GM23248 (cell line): ENCODE measurements at regions not wholly inside any gene's neighbourhood (a gene's known extent, or its start where the extent isn't known, plus 50 kb on each side); places are given as distances from the start of the nearest gene placed in this dataset.

Experiments used
- DNase-seq: peaks from one replicate; pipeline ENCODE4 v3.0.0-alpha.2; 2015
- H2AFZ ChIP-seq: fragments of 200-600 bp; sonication (generic); 2 replicates; pipeline ENCODE4 v1.6.1; 2016; ENCODE audit warnings: antibody characterized with exemption
- H3F3A ChIP-seq: fragments of 200-600 bp; sonication (generic); 2 replicates; pipeline ENCODE4 v1.6.1; 2016; ENCODE audit warnings: mild to moderate bottlenecking, antibody characterized with exemption, mixed run types; ENCODE audit not compliant: insufficient read depth
- H3K27ac ChIP-seq: fragments of 200-600 bp; sonication (generic); 2 replicates; pipeline ENCODE4 v1.5.1; 2016; ENCODE audit warnings: mild to moderate bottlenecking
- H3K27me3 ChIP-seq: fragments of 200-600 bp; sonication (generic); replicated peaks from 2 replicates; pipeline ENCODE4 v1.6.1; 2016; ENCODE audit warnings: mild to moderate bottlenecking; ENCODE audit not compliant: insufficient read depth
- H3K36me3 ChIP-seq: fragments of 200-600 bp; sonication (generic); 2 replicates; pipeline ENCODE4 v1.6.1; 2016; ENCODE audit warnings: low read depth, mild to moderate bottlenecking
- H3K4me1 ChIP-seq: fragments of 200-600 bp; sonication (generic); 2 replicates; pipeline ENCODE4 v1.6.1; 2016; ENCODE audit warnings: mild to moderate bottlenecking; ENCODE audit not compliant: insufficient read depth
- H3K4me2 ChIP-seq: fragments of 200-600 bp; sonication (generic); one replicate; pipeline ENCODE4 v1.6.1; 2016; ENCODE audit warnings: mild to moderate bottlenecking; ENCODE audit not compliant: unreplicated experiment
- H3K4me3 ChIP-seq: fragments of 200-600 bp; sonication (generic); 2 replicates; pipeline ENCODE4 v1.5.1; 2016; ENCODE audit warnings: mild to moderate bottlenecking
- H3K79me2 ChIP-seq: fragments of 200-600 bp; sonication (generic); 2 replicates; pipeline ENCODE4 v1.6.1; 2016; ENCODE audit warnings: mild to moderate bottlenecking; ENCODE audit not compliant: insufficient read depth
- H3K9ac ChIP-seq: fragments of 200-600 bp; sonication (generic); 2 replicates; pipeline ENCODE4 v1.6.1; 2016; ENCODE audit warnings: mild to moderate bottlenecking
- H3K9me2 ChIP-seq: fragments of 200-600 bp; sonication (generic); 2 replicates; pipeline ENCODE4 v1.6.1; 2016; ENCODE audit warnings: mixed run types, mild to moderate bottlenecking, moderate library complexity; ENCODE audit not compliant: insufficient read depth
- H3K9me3 ChIP-seq: fragments of 200-600 bp; sonication (generic); one replicate; pipeline ENCODE4 v1.6.1; 2017; ENCODE audit warnings: low read depth
- H4K20me1 ChIP-seq: fragments of 200-600 bp; sonication (generic); 2 replicates; pipeline ENCODE4 v1.6.0; 2016; ENCODE audit not compliant: insufficient read depth
- EZH2 ChIP-seq: fragments of 200-600 bp; sonication (generic); IDR thresholded peaks from 2 replicates; pipeline ENCODE4 v1.6.1; 2018; ENCODE audit warnings: antibody characterized with exemption, mild to moderate bottlenecking; ENCODE audit not compliant: insufficient read depth, poor library complexity, severe bottlenecking
- EZH2phosphoT487 ChIP-seq: fragments of 200-600 bp; sonication (generic); IDR thresholded peaks from 2 replicates; pipeline ENCODE4 v1.6.1; 2018; ENCODE audit warnings: antibody characterized with exemption, moderate library complexity, mild to moderate bottlenecking, low read depth; ENCODE audit not compliant: insufficient read depth
- WGBS, 2 experiments: methylation state at CpG; one replicate each; pipeline ENCODE4 v1.1.6; 2015 to 2017; ENCODE audit warnings: low lambda C conversion rate in 2 of 2, low coverage in 1 of 2; ENCODE audit errors: missing lambda C conversion rate in 2 of 2; 5-methylcytosine and 5-hydroxymethylcytosine counted together
- in situ Hi-C: fragments of 300-500 bp; cut with MboI; formaldehyde crosslinking; loops from 2 replicates; pipeline ENCODE4 v1.15.0; 2020

DNA sequence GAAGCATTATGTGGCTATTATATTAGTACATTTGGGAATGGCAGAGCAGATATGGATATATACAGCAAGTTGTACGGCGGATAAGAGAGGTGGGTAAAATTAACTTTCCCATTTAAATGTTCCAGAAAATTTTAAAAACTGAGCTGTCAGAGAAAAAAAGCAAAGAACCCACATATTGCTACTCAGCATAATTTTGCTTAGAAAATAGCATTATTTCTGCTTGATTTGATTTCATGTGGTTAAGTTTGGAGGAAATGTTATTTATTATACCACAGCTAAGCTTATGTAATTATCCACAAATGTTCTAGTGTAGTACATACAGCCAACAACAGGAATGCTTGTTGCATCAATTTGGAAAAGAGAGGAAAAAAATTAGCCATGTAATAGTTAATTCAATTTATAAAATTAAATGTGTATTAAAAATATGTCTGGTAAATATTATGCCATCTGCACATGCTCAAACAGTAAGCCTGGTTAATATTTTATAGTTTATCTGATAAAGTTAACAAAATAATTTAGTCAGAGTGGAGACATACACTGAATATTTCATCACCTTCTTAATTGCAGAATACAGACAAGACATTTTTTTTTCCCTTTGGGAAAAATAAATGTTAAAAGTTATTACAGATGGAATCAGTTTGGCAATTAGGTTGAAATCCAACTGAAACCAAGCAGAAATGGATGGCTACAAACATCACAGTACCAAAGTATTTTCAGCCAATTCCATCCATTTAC is 172.1 kb upstream of the ID4 start:
- no peak for TF ChIP-seq EZH2
- TF ChIP-seq EZH2phosphoT487: no peak
- Histone ChIP-seq H3K9me2 (no peaks in the 10 kb centered on the region), H3K9me3 (no peaks in the 10 kb centered on the region), H3K4me1 (peaks cover 19% of the 10 kb centered on the region), H2AFZ (no peak overlapping the region), H3K79me2 (no peaks in the 10 kb centered on the region), H3K27ac (no peak overlapping the region), H3K4me3 (no peak overlapping the region), H3K27me3 (no peaks in the 10 kb centered on the region), H3K36me3 (no peaks in the 10 kb centered on the region), H3K9ac (no peak overlapping the region), H3K4me2 (no peak overlapping the region), H3F3A (peaks cover 19% of the 10 kb centered on the region), H4K20me1 (no peaks in the 10 kb centered on the region)
- in situ Hi-C loops: no loop called here
- 89 to 92% methylated on average over 2 of the region's 2 CpGs for WGBS, 2 experiments
- DNase-seq: no peak

GRCh38 chr6:19665613-19665909 is 171.6 kb upstream of the ID4 start:
- Histone ChIP-seq H3K79me2 (no peaks in the 10 kb centered on the region), H3K27ac (no peak overlapping the region), H3F3A (peaks cover 19% of the 10 kb centered on the region), H3K9me2 (no peaks in the 10 kb centered on the region), H2AFZ (no peak overlapping the region), H3K4me2 (no peak overlapping the region), H4K20me1 (no peaks in the 10 kb centered on the region), H3K9ac (no peak overlapping the region), H3K4me3 (no peak overlapping the region), H3K27me3 (no peaks in the 10 kb centered on the region), H3K9me3 (no peaks in the 10 kb centered on the region), H3K4me1 (peaks cover 19% of the 10 kb centered on the region), H3K36me3 (no peaks in the 10 kb centered on the region)
- TF ChIP-seq EZH2 (no peak), EZH2phosphoT487 (no peak)
- DNase-seq: no peak
- in situ Hi-C loops: no loop called here
- WGBS, 2 experiments: 3 to 15% methylated on average over 1 of the region's 1 CpG

DNA sequence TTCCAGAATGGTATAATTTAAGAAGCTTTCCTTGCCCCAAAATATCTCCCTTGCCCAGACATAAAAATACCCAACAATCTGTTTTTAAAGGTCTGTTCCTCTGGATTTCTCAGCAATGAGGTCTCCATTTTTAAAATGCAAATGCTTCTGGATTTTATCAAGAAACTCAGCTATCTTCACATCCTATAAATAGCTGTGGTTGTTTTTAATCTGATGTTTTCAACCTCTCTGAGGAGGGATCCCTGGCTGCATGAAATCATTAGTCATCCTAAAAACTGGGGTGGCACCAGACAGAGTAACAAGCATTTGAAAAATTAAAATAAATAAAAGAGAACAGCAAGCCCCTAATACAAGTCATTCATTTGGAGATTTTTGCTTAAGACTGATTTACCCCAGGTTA is 168.5 kb upstream of the ID4 start:
- H3K4me2 ChIP-seq: peak overlapping the region; percentile 74
- H4K20me1 ChIP-seq: no peaks in the 10 kb centered on the region
- peaks cover 19% of the 10 kb centered on the region for H3F3A ChIP-seq
- no peaks in the 10 kb centered on the region for H3K36me3 ChIP-seq
- TF ChIP-seq EZH2phosphoT487 (no peak), EZH2 (no peak)
- H3K4me1 ChIP-seq: peaks cover 19% of the 10 kb centered on the region
- peak overlapping the region; percentile 50 for H3K4me3 ChIP-seq
- no peaks in the 10 kb centered on the region for H3K79me2 ChIP-seq
- H3K27ac ChIP-seq: peak overlapping the region; percentile 41
- peak overlapping the region; percentile 4 for H3K9ac ChIP-seq
- H3K9me3 ChIP-seq: no peaks in the 10 kb centered on the region
- DNase-seq: peak; percentile 54
- in situ Hi-C loops: no loop called here
- no peaks in the 10 kb centered on the region for H3K9me2 ChIP-seq
- peak overlapping the region; percentile 62 for H2AFZ ChIP-seq
- no peaks in the 10 kb centered on the region for H3K27me3 ChIP-seq

DNA sequence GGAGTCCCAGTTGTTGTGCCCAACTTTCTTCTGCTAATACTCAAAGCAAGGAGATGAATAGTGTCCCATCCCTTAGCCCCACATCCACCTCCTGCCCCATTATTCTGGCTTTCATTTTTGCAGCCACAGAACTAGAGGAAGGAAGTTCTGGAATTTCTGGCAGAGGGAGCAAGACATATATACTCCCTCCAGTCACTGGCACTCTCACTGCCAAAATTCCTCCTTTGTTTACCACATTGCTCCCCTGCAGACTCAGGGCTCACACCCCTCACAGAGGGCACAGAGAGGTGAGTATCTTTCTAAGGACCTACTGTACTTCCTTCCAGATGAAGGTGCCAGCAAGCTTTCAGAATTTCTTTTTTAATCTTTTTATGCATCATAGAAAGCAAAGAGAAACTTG is 168.0 kb upstream of the ID4 start:
- Histone ChIP-seq H3K4me2 (peak overlapping the region; percentile 74), H3K27ac (peak overlapping the region; percentile 41), H3K9me3 (no peaks in the 10 kb centered on the region), H3K9ac (peak overlapping the region; percentile 4), H4K20me1 (no peaks in the 10 kb centered on the region), H3K9me2 (no peaks in the 10 kb centered on the region), H3K4me3 (peak overlapping the region; percentile 50), H3K36me3 (no peaks in the 10 kb centered on the region), H3K27me3 (no peaks in the 10 kb centered on the region), H3K79me2 (no peaks in the 10 kb centered on the region), H3F3A (peaks cover 19% of the 10 kb centered on the region), H2AFZ (peak overlapping the region; percentile 62), H3K4me1 (peaks cover 19% of the 10 kb centered on the region)
- peak; percentile 54 for DNase-seq
- in situ Hi-C loops: no loop called here
- TF ChIP-seq EZH2 (no peak), EZH2phosphoT487 (no peak)

DNA sequence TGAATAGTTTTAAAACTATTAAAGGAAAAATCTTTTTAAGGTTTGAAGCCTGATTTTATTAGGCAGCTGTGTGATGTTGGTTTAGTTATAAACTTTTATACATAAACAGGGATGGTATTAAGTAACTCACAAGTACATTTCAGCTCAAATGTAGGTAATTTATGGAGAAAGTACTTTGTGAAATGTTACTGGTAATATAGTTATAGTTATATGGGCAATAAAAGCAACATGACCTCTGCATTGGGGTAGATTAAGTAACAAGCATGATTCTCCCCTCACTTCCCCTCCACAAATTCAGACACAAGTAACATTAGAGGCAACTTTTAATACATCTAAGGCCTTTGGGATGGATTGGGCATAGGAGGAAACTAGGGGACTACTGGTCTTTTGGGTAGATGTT is 154.3 kb upstream of the ID4 start:
- H3K9ac ChIP-seq: no peak overlapping the region
- no peaks in the 10 kb centered on the region for H4K20me1 ChIP-seq
- no peaks in the 10 kb centered on the region for H3K79me2 ChIP-seq
- H3K4me3 ChIP-seq: no peak overlapping the region
- no peak overlapping the region for H2AFZ ChIP-seq
- DNase-seq: no peak
- TF ChIP-seq EZH2phosphoT487: no peak
- no peaks in the 10 kb centered on the region for H3K27me3 ChIP-seq
- no peak overlapping the region for H3K4me2 ChIP-seq
- in situ Hi-C loops: no loop called here
- no peaks in the 10 kb centered on the region for H3F3A ChIP-seq
- no peaks in the 10 kb centered on the region for H3K9me2 ChIP-seq
- no peaks in the 10 kb centered on the region for H3K9me3 ChIP-seq
- no peaks in the 10 kb centered on the region for H3K36me3 ChIP-seq
- peaks cover 3% of the 10 kb centered on the region; the same call in 1 of the 2 replicates for H3K4me1 ChIP-seq
- no peak overlapping the region for H3K27ac ChIP-seq
